WTC11 (cell line): ENCODE measurements at regions not wholly inside any gene's neighbourhood (a gene's known extent, or its start where the extent isn't known, plus 50 kb on each side); places are given as distances from the start of the nearest gene placed in this dataset.
A peak's percentile ranks its signal among the peaks of the same experiment; 100 is the strongest.

Source experiments
- ATAC-seq: fragments of 200-7000 bp; cut with Tn5 transposase; 2 replicates; pipeline ENCODE4 v1.10.0; 2021; ENCODE audit warnings: mild to moderate bottlenecking, moderate library complexity
- CTCF ChIA-PET: fragments of 300-600 bp; sonication (Branson Sonifier 250); formaldehyde crosslinking; loops from one replicate; lab custom pipeline; 2021; ENCODE audit warnings: antibody characterized with exemption; lab: Charles Lee
- POLR2A ChIA-PET: fragments of 350-600 bp; sonication (Branson Sonifier 250); formaldehyde crosslinking; loops from one replicate; lab custom pipeline; 2021; ENCODE audit warnings: antibody characterized with exemption; lab: Charles Lee
- DNase-seq: peaks from one replicate; pipeline ENCODE4 v3.0.0; 2021; ENCODE audit warnings: low spot score
- H3K27ac Mint-ChIP-seq: 2 replicates; pipeline ENCODE4 v1.8.0; 2021; ENCODE audit warnings: mixed read lengths
- H3K27me3 Mint-ChIP-seq: 2 replicates; pipeline ENCODE4 v1.8.0; 2021; ENCODE audit warnings: low read depth, mild to moderate bottlenecking, moderate library complexity, mixed read lengths
- H3K36me3 Mint-ChIP-seq: 2 replicates; pipeline ENCODE4 v1.8.0; 2021; ENCODE audit warnings: mixed read lengths
- H3K4me1 Mint-ChIP-seq: 2 replicates; pipeline ENCODE4 v1.8.0; 2022; ENCODE audit warnings: mixed read lengths
- H3K4me3 Mint-ChIP-seq: 2 replicates; pipeline ENCODE4 v1.8.0; 2021; ENCODE audit warnings: mild to moderate bottlenecking, moderate library complexity, mixed read lengths
- H3K9me3 Mint-ChIP-seq: 2 replicates; pipeline ENCODE4 v1.8.0; 2021; ENCODE audit warnings: mixed read lengths
- CREM ChIP-seq: sonication (generic); formaldehyde crosslinking; IDR thresholded peaks from 2 replicates; pipeline ENCODE4 v1.8.1; 2022; ENCODE audit warnings: mild to moderate bottlenecking, missing genetic modification reagents, moderate library complexity
- ERG ChIP-seq: fragments of 250-450 bp; sonication (Bioruptor Pico); IDR thresholded peaks from 2 replicates; pipeline ENCODE4 v1.8.0; 2021; ENCODE audit warnings: mild to moderate bottlenecking
- ESRRA ChIP-seq: sonication (generic); formaldehyde crosslinking; IDR thresholded peaks from 2 replicates; pipeline ENCODE4 v1.8.1; 2022; ENCODE audit warnings: mild to moderate bottlenecking, missing genetic modification reagents, borderline replicate concordance
- KAT7 ChIP-seq: sonication (generic); formaldehyde crosslinking; IDR thresholded peaks from 2 replicates; pipeline ENCODE4 v1.8.1; 2023; ENCODE audit warnings: missing genetic modification reagents, mild to moderate bottlenecking, borderline replicate concordance
- MYBL2 ChIP-seq: sonication (generic); formaldehyde crosslinking; IDR thresholded peaks from 2 replicates; pipeline ENCODE4 v1.8.1; 2023; ENCODE audit warnings: mild to moderate bottlenecking, moderate library complexity, missing genetic modification reagents
- NFATC4 ChIP-seq: fragments of 250-450 bp; sonication (Bioruptor Pico); IDR thresholded peaks from 2 replicates; pipeline ENCODE4 v1.9.0; 2021; ENCODE audit warnings: mild to moderate bottlenecking
- OVOL2 ChIP-seq: fragments of 250-450 bp; sonication (Bioruptor Pico); IDR thresholded peaks from 2 replicates; pipeline ENCODE4 v1.9.0; 2021; ENCODE audit warnings: mild to moderate bottlenecking, borderline replicate concordance
- PRRX2 ChIP-seq: fragments of 250-450 bp; sonication (Bioruptor Pico); IDR thresholded peaks from 2 replicates; pipeline ENCODE4 v1.8.0; 2021; ENCODE audit warnings: mild to moderate bottlenecking
- RORB ChIP-seq: fragments of 250-450 bp; sonication (Bioruptor Pico); IDR thresholded peaks from 2 replicates; pipeline ENCODE4 v1.9.0; 2021; ENCODE audit warnings: mild to moderate bottlenecking
- SMAD4 ChIP-seq: sonication (generic); formaldehyde crosslinking; IDR thresholded peaks from 2 replicates; pipeline ENCODE4 v1.8.0; 2022; ENCODE audit warnings: mild to moderate bottlenecking, missing genetic modification reagents
- SP1 ChIP-seq: sonication (generic); formaldehyde crosslinking; conservative IDR thresholded peaks from 2 replicates; pipeline ENCODE4 v1.8.1; 2022; ENCODE audit warnings: missing genetic modification reagents
- TEAD1 ChIP-seq: sonication (generic); formaldehyde crosslinking; IDR thresholded peaks from 2 replicates; pipeline ENCODE4 v1.8.0; 2022; ENCODE audit warnings: mild to moderate bottlenecking, missing genetic modification reagents
- TEAD4 ChIP-seq: sonication (generic); formaldehyde crosslinking; IDR thresholded peaks from 2 replicates; pipeline ENCODE4 v1.8.0; 2022; ENCODE audit warnings: mild to moderate bottlenecking, missing genetic modification reagents
- USF2 ChIP-seq: sonication (generic); formaldehyde crosslinking; IDR thresholded peaks from 2 replicates; pipeline ENCODE4 v1.8.1; 2023; ENCODE audit warnings: mild to moderate bottlenecking, missing genetic modification reagents, moderate library complexity
- ZNF423 ChIP-seq: fragments of 250-450 bp; sonication (Bioruptor Pico); IDR thresholded peaks from 2 replicates; pipeline ENCODE4 v2.1.2; 2022; ENCODE audit warnings: mild to moderate bottlenecking, moderate library complexity
- ZNF671 ChIP-seq: fragments of 250-450 bp; sonication (Bioruptor Pico); IDR thresholded peaks from 2 replicates; pipeline ENCODE4 v1.8.0; 2021; ENCODE audit warnings: mild to moderate bottlenecking
- TF ChIP-seq, protein P1 (sequence below): sonication (generic); formaldehyde crosslinking; IDR thresholded peaks from 2 replicates; pipeline ENCODE4 v1.8.1; 2022; ENCODE audit warnings: missing genetic modification reagents, borderline replicate concordance
- TF ChIP-seq, protein P2 (sequence below): fragments of 250-450 bp; sonication (Bioruptor Pico); IDR thresholded peaks from 2 replicates; pipeline ENCODE4 v2.1.2; 2022; ENCODE audit warnings: mild to moderate bottlenecking, moderate library complexity
- TF ChIP-seq, protein P3 (sequence below): sonication (generic); formaldehyde crosslinking; conservative IDR thresholded peaks from 2 replicates; pipeline ENCODE4 v1.8.1; 2023; ENCODE audit warnings: mild to moderate bottlenecking, low read depth, missing genetic modification reagents, moderate library complexity
- TF ChIP-seq, protein P4 (sequence below): sonication (generic); formaldehyde crosslinking; IDR thresholded peaks from 2 replicates; pipeline ENCODE4 v1.8.1; 2023; ENCODE audit warnings: mild to moderate bottlenecking, missing genetic modification reagents

DNA sequence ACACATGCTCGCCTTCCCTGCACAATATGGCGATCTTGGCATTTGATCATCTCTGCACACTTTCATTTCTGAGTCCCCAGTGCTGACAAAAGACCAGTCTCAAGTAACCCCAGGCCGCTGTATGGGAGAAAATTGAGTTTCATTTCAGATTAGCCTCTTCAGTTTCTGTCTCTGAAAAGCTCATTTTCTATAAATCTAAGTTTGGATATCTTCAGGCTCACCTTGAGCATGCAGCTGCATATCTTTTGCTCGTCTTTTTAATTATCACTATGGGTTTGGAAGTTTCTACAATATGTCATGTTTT, 169.1 kb upstream of the MAST4 start (continued):
- TF ChIP-seq ERG (no peak), TEAD4 (CRISPR knock-in tag) (no peak), ZNF671 (CRISPR knock-in tag) (no peak), CREM (no peak)
- TF ChIP-seq, all 79 proteins: peak for 0

DNA sequence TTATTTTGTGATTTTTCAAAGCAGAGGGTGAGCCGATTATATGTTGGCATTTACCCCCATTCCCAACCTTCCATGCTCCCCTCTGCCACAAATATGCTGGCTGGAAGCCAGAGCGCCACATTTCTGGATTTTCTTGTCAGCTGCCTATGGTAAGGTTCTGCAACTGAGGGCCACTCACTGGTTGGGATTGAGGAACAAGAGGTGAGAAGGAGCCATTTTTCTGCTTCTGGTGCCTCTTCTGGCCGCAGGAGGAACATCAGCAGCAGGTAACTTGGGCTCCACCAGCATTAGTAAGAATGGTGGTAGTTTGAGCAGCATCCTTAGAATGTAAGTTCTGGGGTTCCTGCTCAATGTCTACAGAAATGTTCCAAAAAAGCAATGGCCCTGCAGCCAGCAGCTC, 159.5 kb upstream of the MAST4 start:
- ChIA-PET CTCF (interaction anchor here (1.4 kb wide), 1 partner anchor 130 kb away, joined by 6 read pairs; no protein-coding TSS in a partner anchor), POLR2A (no interaction called here)
- no peak overlapping the region for H3K27ac Mint-ChIP-seq
- DNase-seq: peak; percentile 36
- no peaks in the 10 kb centered on the region; the same call in 1 of the 2 replicates for H3K27me3 Mint-ChIP-seq
- TF ChIP-seq, protein P1, sequence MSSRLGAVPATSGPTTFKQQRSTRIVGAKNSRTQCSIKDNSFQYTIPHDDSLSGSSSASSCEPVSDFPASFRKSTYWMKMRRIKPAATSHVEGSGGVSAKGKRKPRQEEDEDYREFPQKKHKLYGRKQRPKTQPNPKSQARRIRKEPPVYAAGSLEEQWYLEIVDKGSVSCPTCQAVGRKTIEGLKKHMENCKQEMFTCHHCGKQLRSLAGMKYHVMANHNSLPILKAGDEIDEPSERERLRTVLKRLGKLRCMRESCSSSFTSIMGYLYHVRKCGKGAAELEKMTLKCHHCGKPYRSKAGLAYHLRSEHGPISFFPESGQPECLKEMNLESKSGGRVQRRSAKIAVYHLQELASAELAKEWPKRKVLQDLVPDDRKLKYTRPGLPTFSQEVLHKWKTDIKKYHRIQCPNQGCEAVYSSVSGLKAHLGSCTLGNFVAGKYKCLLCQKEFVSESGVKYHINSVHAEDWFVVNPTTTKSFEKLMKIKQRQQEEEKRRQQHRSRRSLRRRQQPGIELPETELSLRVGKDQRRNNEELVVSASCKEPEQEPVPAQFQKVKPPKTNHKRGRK: no peak
- TF ChIP-seq, protein P2, sequence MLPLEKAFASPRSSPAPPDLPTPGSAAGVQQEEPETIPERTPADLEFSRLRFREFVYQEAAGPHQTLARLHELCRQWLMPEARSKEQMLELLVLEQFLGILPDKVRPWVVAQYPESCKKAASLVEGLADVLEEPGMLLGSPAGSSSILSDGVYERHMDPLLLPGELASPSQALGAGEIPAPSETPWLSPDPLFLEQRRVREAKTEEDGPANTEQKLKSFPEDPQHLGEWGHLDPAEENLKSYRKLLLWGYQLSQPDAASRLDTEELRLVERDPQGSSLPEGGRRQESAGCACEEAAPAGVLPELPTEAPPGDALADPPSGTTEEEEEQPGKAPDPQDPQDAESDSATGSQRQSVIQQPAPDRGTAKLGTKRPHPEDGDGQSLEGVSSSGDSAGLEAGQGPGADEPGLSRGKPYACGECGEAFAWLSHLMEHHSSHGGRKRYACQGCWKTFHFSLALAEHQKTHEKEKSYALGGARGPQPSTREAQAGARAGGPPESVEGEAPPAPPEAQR (CRISPR knock-in tag): no peak
- TF ChIP-seq ESRRA (CRISPR knock-in tag) (no peak), PRRX2 (CRISPR knock-in tag) (no peak)
- TF ChIP-seq, protein P3, sequence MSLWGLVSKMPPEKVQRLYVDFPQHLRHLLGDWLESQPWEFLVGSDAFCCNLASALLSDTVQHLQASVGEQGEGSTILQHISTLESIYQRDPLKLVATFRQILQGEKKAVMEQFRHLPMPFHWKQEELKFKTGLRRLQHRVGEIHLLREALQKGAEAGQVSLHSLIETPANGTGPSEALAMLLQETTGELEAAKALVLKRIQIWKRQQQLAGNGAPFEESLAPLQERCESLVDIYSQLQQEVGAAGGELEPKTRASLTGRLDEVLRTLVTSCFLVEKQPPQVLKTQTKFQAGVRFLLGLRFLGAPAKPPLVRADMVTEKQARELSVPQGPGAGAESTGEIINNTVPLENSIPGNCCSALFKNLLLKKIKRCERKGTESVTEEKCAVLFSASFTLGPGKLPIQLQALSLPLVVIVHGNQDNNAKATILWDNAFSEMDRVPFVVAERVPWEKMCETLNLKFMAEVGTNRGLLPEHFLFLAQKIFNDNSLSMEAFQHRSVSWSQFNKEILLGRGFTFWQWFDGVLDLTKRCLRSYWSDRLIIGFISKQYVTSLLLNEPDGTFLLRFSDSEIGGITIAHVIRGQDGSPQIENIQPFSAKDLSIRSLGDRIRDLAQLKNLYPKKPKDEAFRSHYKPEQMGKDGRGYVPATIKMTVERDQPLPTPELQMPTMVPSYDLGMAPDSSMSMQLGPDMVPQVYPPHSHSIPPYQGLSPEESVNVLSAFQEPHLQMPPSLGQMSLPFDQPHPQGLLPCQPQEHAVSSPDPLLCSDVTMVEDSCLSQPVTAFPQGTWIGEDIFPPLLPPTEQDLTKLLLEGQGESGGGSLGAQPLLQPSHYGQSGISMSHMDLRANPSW (CRISPR knock-in tag): no peak
- TF ChIP-seq, protein P4, sequence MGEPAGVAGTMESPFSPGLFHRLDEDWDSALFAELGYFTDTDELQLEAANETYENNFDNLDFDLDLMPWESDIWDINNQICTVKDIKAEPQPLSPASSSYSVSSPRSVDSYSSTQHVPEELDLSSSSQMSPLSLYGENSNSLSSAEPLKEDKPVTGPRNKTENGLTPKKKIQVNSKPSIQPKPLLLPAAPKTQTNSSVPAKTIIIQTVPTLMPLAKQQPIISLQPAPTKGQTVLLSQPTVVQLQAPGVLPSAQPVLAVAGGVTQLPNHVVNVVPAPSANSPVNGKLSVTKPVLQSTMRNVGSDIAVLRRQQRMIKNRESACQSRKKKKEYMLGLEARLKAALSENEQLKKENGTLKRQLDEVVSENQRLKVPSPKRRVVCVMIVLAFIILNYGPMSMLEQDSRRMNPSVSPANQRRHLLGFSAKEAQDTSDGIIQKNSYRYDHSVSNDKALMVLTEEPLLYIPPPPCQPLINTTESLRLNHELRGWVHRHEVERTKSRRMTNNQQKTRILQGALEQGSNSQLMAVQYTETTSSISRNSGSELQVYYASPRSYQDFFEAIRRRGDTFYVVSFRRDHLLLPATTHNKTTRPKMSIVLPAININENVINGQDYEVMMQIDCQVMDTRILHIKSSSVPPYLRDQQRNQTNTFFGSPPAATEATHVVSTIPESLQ (CRISPR knock-in tag): no peak
- no peaks in the 10 kb centered on the region for H3K4me1 Mint-ChIP-seq
- peak; percentile 95 for ATAC-seq
- no peaks in the 10 kb centered on the region; the same call in 1 of the 2 replicates for H3K9me3 Mint-ChIP-seq
- H3K4me3 Mint-ChIP-seq: no peak overlapping the region
- H3K36me3 Mint-ChIP-seq: no peaks in the 10 kb centered on the region

DNA sequence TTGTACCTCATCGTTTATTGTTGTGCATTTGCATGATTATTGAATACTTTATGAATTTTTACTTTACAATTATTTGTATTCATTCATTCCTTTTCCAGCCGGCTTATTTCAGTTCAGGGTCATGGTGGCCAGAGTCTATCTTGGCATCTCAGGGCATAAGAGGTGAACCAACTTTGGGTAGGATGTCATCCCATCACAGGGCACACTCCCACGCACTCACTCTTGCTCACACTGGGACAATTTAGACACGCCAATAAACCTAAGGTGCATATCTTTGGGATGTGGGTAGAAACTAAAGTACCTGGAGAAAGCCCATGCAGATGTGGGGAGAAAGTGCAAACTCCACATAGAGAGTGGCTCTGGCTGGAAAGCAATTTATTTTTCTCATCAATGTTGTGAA, 158.1 kb upstream of the MAST4 start:
- Mint-ChIP-seq H3K27ac (no peak overlapping the region), H3K9me3 (no peaks in the 10 kb centered on the region; the same call in 1 of the 2 replicates), H3K36me3 (no peaks in the 10 kb centered on the region), H3K27me3 (no peaks in the 10 kb centered on the region), H3K4me3 (no peak overlapping the region), H3K4me1 (no peaks in the 10 kb centered on the region)
- POLR2A ChIA-PET: no interaction called here
- no peak for ATAC-seq
- DNase-seq: no peak
- TF ChIP-seq RORB (CRISPR knock-in tag) (no peak), ZNF423 (CRISPR knock-in tag) (no peak), TEAD1 (CRISPR knock-in tag) (no peak), SP1 (CRISPR knock-in tag) (no peak), KAT7 (CRISPR knock-in tag) (no peak), OVOL2 (CRISPR knock-in tag) (no peak), TEAD4 (CRISPR knock-in tag) (no peak), SMAD4 (CRISPR knock-in tag) (no peak), NFATC4 (CRISPR knock-in tag) (no peak), MYBL2 (CRISPR knock-in tag) (no peak), USF2 (CRISPR knock-in tag) (no peak)
- CTCF ChIA-PET: no interaction called here
